GM18519 (cell line): ENCODE measurements at regions not wholly inside any gene's neighbourhood (a gene's known extent, or its start where the extent isn't known, plus 50 kb on each side); places are given as distances from the start of the nearest gene placed in this dataset.

Source experiments
- ATAC-seq: cut with Tn5 transposase; IDR thresholded peaks from one replicate; pipeline ENCODE4 v1.9.1; 2021; ENCODE audit warnings: mild to moderate bottlenecking, moderate library complexity; ENCODE audit not compliant: unreplicated experiment, low FRiP score

DNA sequence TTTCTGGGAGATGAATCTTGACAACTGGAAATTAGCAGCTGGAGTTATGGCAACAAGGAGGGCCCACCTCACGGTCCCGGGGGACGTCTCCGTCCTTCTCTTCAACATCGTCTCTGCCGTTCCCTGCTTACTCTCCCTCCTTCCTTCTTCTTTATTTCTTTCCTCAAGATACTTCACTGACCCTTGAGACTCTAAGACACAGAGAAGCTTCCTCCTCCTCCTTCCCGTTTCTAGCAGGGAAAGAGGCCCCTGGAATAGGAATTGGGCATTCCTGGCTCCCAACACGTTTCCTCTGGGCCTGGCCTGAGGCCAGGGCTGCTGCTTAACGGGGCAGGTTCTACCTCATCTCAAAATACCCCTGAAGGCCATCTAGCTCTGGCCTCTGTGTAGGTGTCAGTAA is 189.9 kb upstream of the GMDS start:
- ATAC-seq: no peak

- no peak for ATAC-seq
Observed at GRCh38 chr6:2434912-2435311, 189.5 kb upstream of the GMDS start.

DNA sequence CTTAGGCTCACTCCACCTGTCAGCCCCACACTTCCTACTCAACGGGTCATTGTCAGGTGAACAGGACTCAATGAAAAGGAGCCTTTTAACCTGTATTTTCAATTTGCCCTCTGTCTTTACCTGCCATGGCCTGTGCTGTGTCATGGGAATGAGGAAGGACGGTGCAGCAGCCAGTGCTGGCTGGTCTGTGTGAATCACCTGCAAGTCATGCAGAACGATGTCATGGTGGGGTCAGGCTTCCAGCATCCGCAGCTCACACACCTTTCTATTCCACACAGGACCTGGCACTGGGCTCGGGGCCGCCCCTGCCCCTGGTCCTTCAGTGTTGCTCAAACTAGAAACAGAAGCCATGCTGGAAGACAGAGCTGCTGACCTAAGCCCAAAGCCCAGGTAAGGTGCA is 188.7 kb upstream of the GMDS start:
- no peak for ATAC-seq

DNA sequence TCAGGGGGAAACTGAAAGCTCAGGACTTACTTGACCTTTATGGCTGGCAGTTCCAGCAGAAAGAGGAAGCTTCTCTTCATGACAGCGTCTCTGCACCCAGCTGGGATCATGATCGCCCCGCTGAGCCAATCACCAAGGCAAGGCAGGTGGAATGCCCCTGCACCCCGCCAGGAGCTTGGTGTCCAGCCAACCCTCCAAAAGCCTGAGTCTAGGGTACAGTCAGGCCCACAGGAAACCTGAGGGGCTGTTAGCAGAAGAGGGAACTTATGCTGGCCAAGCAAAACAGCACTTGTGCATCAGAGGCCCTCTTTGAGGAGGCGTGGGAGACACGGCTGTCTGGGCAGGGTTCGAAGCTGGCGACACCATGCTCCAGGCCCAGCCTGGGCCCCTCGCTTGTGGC is 188.3 kb upstream of the GMDS start:
- ATAC-seq: no peak

DNA sequence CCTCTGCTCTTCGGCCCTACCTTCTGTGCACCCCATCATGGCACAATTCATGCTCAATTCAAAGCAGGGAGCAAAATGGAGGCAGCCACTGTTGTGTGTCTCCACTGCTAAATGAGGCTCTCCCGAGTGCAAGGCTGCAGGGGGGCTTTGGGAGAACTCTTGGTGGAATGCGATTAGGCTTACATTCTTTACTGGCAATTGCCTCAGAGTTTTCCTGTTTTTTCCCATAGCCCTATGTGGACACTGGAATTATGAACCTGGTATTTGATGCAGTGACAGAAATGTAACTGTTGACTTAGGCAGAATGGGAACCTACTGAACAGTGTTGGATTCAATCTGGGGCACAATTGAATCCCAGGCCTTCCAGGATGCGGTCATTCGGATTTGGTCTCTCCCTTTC is 187.9 kb upstream of the GMDS start:
- ATAC-seq: no peak

DNA sequence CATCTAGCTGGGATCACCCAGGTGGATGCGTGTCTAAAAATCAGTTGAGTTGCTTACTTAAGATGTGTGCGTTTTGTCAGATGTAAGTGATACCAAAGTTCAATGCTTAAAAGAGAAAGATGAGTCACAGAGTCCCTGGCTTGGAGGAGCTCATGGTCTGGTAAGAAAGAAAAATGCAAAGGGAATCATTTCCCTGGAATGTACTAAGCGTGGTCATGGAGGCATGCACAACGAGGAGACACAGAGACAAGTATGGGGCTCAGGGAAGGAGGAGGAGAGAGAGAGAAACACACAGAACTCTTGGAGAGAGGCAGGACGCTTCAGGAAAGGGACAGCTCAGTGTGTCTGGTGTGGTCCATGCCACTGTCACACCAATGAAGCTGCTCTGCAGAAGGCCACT is 186.9 kb upstream of the GMDS start:
- no peak for ATAC-seq

DNA sequence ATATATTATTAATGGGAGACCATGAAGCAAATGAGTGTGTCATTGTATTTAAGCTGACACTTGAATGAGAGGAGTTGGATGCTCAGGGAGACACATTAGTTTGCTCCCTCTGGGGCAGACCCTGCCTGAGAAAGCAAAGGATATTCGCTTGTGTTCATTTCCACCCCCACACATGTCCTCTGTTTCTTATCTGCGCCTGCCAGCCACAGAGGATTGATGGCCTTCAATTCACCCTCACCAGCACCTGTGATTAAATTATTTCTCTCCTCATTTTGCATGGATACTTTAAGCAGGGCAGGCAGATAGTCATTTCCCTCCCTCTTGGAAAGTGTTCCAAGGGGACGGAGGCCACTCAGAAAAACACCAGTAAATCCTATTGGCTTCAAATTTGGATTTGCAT is 185.2 kb upstream of the GMDS start:
- no peak for ATAC-seq

- no peak for ATAC-seq
Observed at GRCh38 chr6:2429460-2429859, 184.1 kb upstream of the GMDS start.

DNA sequence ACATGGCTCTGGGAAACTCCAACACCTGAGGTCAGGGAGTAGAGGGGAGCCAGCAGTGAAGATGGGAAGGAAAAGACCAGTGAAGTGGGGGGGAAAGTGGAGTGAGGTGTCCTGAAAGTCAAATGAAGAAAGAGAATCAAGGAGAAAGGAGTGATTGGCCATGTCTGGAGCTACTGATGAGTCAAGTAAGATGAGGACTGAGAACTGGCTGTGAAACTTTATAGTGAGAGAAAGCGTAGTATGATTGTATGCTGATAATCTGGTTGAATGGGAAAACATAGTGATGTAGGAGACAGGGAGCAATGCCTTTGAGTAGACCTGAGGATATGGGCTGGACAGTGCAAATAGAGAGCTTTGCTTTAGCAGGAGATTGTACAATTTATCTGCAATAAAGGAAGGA is 183.6 kb upstream of the GMDS start:
- ATAC-seq: no peak

DNA sequence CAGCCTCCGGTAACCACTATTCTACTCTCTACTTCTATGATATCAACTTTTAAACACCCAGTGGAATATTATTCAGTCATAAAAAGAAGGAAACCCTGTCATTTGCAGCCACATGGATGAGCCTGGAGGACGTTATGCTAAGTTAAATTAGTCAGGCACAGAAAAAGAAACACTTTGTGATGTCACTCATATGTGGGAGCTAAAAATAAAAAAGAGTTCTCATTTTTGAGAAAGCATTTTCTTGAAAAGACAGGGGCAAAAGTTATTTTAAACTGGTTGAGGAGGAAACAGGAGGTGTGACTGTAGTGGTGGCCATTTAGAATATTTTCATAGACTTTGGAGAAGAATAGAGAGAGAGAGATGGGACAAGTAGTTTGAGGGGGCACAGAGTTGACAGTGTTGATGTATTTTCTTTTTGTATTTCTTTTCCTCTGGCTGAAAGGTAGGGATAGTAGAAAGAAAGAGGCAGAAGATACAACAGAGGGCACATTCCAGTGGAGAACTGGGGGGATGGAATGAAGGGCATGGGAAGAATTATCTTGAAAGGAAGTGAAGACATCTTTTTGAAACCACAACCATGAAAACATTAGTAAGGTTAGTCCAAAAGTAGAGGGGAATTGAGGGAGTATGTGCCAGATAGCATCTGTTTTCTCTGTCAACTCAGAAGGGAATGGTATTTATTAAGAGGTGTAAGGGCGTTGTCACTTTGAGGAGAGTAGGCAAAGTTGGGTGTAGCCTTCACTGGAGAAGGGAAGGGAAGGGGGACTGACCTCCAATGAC is 181.3 kb upstream of the GMDS start:
- no peak for ATAC-seq

GRCh38 chr6:2416128-2416712 is 170.8 kb upstream of the GMDS start:
- ATAC-seq: no peak

- no peak for ATAC-seq
Observed at GRCh38 chr6:2414885-2415547, 169.6 kb upstream of the GMDS start.

GRCh38 chr6:2412731-2413130 is 167.3 kb upstream of the GMDS start:
- ATAC-seq: no peak

DNA sequence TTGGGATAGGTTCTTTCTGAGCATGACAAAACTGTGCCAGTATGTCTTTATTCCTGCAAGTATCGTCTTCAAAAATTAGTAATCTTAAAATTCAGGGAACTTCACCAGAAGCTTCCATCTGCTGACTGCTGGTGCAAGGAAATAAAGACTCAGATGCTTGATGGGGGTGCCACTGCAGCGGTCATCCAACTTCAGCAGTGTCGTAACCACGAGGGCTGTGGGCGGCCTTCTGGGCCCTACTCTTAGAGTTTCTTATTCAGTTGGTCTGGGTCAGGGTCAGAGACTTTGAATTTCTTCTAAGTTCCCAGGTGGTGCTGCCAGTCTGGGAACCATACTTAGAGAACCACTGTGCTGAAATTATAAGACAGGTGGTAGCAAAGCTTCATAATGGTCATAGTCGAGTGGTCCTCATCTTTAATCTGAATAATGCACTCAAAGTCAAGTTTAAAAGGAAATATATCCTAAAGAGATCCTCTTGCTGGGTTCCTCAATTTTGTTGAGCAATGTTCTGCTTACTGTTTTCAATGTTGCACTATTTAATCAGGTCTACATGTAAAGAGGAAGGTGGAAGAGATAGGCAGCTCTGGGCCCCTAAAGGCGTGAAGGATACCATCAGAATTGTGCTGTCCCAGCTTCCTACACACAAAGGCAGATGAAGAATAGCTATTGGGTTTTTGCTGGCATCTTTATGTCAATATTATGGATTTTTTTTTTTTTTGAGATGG is 165.4 kb upstream of the GMDS start:
- no peak for ATAC-seq

DNA sequence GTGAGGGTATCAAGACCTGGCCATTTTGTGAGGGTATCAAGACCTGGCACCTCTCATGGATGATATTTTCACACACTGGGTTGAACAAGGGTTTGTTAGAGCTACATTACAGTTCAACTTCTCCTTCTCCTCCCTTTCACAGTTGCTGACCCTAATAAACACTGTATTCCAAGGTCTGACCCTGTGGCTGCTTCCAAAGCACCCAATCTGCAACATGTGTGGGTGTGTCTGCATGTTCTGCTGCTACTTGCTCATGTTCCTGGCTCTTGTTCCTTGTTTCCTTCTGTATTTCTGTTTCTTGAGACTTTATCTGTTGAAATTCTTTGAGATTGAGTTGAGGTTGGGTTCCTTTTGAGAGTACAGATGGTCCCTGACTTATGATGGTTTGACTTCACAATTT is 162.1 kb upstream of the GMDS start:
- ATAC-seq: no peak

GRCh38 chr6:2404211-2404929 is 159.0 kb upstream of the GMDS start:
- ATAC-seq: no peak

DNA sequence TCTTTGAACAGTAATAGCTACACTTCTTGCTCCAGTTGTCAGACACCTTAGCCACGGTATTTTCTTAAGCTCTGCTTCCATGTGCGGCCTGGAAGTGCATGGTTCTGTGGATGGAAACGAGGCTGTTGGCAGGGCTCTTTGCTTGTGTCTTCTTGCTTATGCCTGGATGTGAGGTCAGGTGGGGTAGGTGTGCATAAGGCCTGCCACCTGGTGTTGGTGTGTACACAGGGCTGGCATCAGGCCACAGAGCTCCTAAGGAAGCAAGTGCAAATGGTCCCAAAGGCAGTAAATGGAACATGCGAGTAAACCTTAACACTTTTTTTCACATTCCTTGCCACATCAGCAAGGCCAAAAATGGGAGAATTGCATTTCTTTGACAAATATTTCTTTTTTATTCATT is 158.1 kb upstream of the GMDS start:
- no peak for ATAC-seq

DNA sequence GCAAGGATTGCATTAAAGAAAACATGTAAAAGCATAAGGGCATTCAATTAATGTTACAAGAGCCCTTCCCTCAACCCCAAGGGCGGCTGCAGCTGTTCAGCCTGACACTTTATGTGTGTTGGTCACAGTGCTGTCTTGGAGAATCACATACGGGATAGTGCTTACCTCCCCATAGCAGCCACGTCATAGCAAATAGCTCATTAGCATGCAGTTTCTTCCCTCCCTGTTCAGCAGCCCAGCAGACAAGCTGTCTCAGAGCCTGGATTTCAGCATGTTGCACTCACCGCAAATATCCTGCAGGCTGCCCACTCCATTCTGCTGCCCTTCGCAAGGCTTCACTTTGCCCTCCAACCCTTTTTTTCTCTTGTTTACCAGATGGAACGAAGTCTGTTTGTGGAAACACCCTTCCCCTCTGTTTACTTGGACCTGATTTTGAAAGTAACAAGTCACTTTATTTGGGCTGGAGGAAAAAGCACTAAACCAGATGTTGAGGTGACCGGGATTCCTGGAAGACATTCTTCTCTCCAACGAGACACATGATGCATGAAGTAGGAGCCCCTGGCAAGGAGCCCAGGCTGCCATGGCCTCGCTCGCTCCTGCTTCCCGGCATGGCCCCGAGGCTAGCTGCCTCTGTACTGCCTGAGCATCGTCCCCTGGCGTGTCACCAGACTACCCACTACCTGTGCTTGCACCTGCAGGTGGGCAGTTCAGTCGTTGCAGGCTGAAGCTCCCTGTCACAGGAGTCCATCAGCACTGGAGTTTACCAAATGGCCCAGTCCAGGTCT is 151.6 kb upstream of the GMDS start:
- no peak for ATAC-seq

DNA sequence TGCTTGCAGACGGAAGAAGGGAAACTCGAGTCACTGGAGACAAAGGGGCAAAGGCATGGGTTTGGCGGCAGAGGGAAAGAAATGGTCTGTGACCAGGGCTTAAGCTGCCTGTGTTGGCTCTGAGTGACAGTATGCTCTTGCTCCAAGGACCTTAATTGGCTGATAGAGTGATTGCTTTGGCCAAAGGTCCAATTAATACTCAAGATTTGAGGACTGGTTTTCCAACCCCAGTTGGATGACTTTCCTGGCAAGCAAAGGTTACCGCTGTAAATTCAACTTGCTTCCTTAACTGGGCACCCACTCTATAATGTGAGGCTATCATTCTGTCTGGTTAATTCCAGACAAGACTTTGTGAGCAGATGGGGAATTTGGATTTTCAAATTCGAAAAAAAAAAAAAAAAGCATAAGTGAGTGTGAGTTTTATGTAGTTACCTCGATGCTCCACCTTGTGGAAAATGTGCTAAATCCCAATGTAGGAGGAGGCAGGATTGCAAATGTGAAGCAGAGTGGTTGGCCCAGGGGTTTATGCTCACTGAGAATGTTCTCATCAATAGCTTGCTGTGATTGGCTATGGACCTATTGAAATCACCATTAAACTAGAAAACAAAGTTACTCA is 150.7 kb upstream of the GMDS start:
- no peak for ATAC-seq
